Muscle of leg (tissue), 3 donors: ENCODE measurements at regions not wholly inside any gene's neighbourhood (a gene's known extent, or its start where the extent isn't known, plus 50 kb on each side); places are given as distances from the start of the nearest gene placed in this dataset.
"Not testable (repeated sequence)": the region's sequence is repeated elsewhere in the genome, so short reads cannot be mapped to it uniquely, and the experiment has no call there.

Source experiments
- DNase-seq: peaks from one replicate; pipeline ENCODE4 v3.0.0; 2013
- H3K27ac ChIP-seq: one replicate; pipeline ENCODE4 v1.5.1; 2013; ENCODE audit warnings: mild to moderate bottlenecking, low read length, control low read depth
- H3K27me3 ChIP-seq: one replicate; pipeline ENCODE4 v1.6.1; 2013; ENCODE audit warnings: low read length; ENCODE audit not compliant: control insufficient read depth, insufficient read depth
- H3K36me3 ChIP-seq: one replicate; pipeline ENCODE4 v1.6.1; 2013; ENCODE audit warnings: low read length; ENCODE audit not compliant: control insufficient read depth, insufficient read depth
- H3K4me1 ChIP-seq: one replicate; pipeline ENCODE4 v1.6.1; 2013; ENCODE audit warnings: low read length; ENCODE audit not compliant: control insufficient read depth, insufficient read depth
- H3K4me3 ChIP-seq: one replicate; pipeline ENCODE4 v1.5.1; 2013; ENCODE audit warnings: low read length, control low read depth
- H3K9me3 ChIP-seq: replicated peaks from 2 replicates; pipeline ENCODE4 v1.6.1; 2013; ENCODE audit warnings: low read depth, low read length; ENCODE audit not compliant: control insufficient read depth
- WGBS: methylation state at CpG from one replicate; pipeline ENCODE4 v1.1.5; 2013; ENCODE audit warnings: missing lambda C conversion rate; ENCODE audit not compliant: insufficient coverage; 5-methylcytosine and 5-hydroxymethylcytosine counted together

DNA sequence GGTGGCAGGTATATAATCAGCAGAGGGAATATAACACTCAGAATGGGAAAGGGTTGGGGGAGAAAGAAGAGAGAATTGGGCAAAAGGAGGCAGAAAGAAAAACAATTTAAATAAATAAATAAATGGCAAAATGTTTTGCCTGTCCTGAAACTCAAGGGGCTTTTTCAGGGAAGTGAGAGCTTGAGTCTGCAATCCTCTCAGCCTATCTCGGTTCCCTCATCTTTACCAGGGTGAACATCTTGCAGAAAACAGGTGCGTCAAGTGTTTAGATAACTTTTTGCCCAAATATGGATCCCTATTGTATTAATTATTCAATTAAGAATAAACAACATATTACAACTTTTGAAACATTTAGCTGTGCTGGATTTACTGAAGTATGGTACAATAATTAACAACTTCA is 343.0 kb upstream of the EDIL3 start:
- Histone ChIP-seq H3K9me3 (no peaks in the 10 kb centered on the region), H3K4me1 (no peaks in the 10 kb centered on the region), H3K27ac (no peak overlapping the region), H3K4me3 (no peak overlapping the region), H3K27me3 (no peaks in the 10 kb centered on the region), H3K36me3 (no peaks in the 10 kb centered on the region)
- no peak for DNase-seq
- no CpG with 5 or more reads among the region's 2 CpGs for WGBS

DNA sequence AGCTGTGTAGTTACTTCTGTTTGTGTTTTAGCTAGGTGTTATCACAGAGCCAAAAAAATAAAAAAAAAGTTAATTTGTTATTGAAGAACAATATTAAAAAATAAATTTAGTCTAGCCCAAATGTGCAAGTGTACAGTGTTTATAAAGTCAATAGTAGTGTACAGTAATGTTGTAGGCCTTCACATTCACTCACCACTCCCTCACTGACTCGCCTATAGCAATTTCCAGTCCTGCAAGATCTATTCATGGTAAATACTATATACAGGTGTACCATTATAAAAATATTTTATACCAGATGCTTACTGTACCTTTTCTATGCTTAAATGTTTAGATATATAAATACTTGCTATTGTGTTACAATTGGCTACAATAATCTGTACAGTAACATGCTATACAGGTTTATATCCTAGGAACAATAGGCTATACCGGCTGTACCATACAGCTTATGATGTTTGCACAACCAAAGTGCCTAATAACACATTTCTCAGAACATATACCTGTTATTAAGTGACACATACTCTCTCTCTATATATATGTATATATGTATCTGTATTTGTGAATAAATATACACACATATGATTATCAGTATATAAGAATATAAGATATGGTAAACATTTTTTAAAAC is 341.4 kb upstream of the EDIL3 start:
- Histone ChIP-seq H3K27ac (no peak overlapping the region), H3K4me3 (no peak overlapping the region), H3K4me1 (no peaks in the 10 kb centered on the region), H3K9me3 (no peaks in the 10 kb centered on the region), H3K36me3 (no peaks in the 10 kb centered on the region), H3K27me3 (no peaks in the 10 kb centered on the region)
- no peak for DNase-seq
- no CpG with 5 or more reads among the region's 2 CpGs for WGBS

GRCh38 chr5:84724683-84725082 is 340.0 kb upstream of the EDIL3 start:
- WGBS, result 40% methylated on average over 1 of the region's 1 CpG
- no peak for DNase-seq
- no peaks in the 10 kb centered on the region for H3K4me1 ChIP-seq

GRCh38 chr5:84724181-84724580 is 339.5 kb upstream of the EDIL3 start:
- no peak overlapping the region for H3K27ac ChIP-seq
- no peak for DNase-seq
- H3K4me1 ChIP-seq, result no peaks in the 10 kb centered on the region
- H3K9me3 ChIP-seq, result no peaks in the 10 kb centered on the region
- no peaks in the 10 kb centered on the region for H3K27me3 ChIP-seq
- WGBS, result no CpG with 5 or more reads among the region's 3 CpGs
- H3K36me3 ChIP-seq, result no peaks in the 10 kb centered on the region
- no peak overlapping the region for H3K4me3 ChIP-seq

More at GRCh38 chr5:84724683-84725082, 340.0 kb upstream of the EDIL3 start:
- no peaks in the 10 kb centered on the region for H3K27me3 ChIP-seq
- H3K36me3 ChIP-seq, result no peaks in the 10 kb centered on the region
- no peak overlapping the region for H3K27ac ChIP-seq
- no peak overlapping the region for H3K4me3 ChIP-seq
- no peaks in the 10 kb centered on the region for H3K9me3 ChIP-seq

DNA sequence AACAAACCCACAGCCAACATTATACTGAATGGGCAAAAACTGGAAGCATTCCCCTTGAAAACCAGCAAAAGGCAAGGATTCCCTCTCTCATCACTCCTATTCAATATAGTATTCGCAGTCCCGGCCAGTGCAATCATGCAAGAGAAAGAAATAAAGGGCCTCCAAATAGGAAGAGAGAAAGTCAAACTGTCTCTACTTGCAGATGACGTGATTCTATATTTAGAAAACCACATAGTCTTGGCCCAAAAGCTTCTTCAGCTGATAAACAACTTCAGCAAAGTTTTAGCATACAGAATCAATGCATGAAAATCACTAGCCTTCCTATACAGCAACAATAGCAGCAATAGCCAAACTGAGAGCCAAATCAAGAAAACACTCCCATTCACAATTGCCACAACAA is 333.7 kb upstream of the EDIL3 start:
- Histone ChIP-seq H3K9me3 (no peaks in the 10 kb centered on the region), H3K4me1 (no peaks in the 10 kb centered on the region), H3K27ac (no peak overlapping the region), H3K27me3 (no peaks in the 10 kb centered on the region), H3K4me3 (no peak overlapping the region), H3K36me3 (no peaks in the 10 kb centered on the region)
- no peak for DNase-seq
- WGBS, result no CpG with 5 or more reads among the region's 3 CpGs

- no peaks in the 10 kb centered on the region for H3K4me1 ChIP-seq
- no CpG with 5 or more reads among the region's 3 CpGs for WGBS
- H3K27ac ChIP-seq, result no peak overlapping the region
Measured at GRCh38 chr5:84715686-84716085, 331.0 kb upstream of the EDIL3 start.

DNA sequence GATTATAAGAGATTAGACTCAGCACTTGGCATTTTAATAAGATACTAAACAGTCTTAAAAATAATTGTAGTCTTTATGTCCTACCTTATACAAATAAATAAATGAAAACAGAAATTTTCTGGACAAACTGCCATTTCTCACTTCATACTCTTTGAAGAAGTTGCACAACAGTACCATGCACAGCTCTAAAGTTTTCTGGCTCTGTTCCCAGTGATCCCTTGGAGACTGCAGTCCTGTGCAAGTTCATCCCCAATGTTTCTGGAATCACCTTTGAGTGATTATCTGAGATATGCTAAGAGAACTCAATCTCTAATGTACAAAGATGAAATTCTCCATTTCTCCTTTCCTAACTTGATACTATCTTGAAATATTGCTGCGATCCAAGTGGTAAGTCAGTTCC is 330.4 kb upstream of the EDIL3 start:
- WGBS, result no CpG with 5 or more reads among the region's 1 CpG

More at GRCh38 chr5:84715686-84716085, 331.0 kb upstream of the EDIL3 start:
- H3K27me3 ChIP-seq, result no peaks in the 10 kb centered on the region
- no peak for DNase-seq
- no peaks in the 10 kb centered on the region for H3K36me3 ChIP-seq
- no peak overlapping the region for H3K4me3 ChIP-seq
- H3K9me3 ChIP-seq, result no peaks in the 10 kb centered on the region

GRCh38 chr5:84709075-84709474 is 324.4 kb upstream of the EDIL3 start:
- Histone ChIP-seq H3K27me3 (no peaks in the 10 kb centered on the region), H3K9me3 (no peaks in the 10 kb centered on the region), H3K4me3 (no peak overlapping the region), H3K36me3 (no peaks in the 10 kb centered on the region), H3K27ac (no peak overlapping the region), H3K4me1 (no peaks in the 10 kb centered on the region)
- no CpG with 5 or more reads among the region's 1 CpG for WGBS
- DNase-seq, result no peak

More for the DNA sequence above, 330.4 kb upstream of the EDIL3 start:
- Histone ChIP-seq H3K9me3 (no peaks in the 10 kb centered on the region), H3K27ac (no peak overlapping the region), H3K36me3 (no peaks in the 10 kb centered on the region), H3K27me3 (no peaks in the 10 kb centered on the region), H3K4me1 (no peaks in the 10 kb centered on the region), H3K4me3 (no peak overlapping the region)
- no peak for DNase-seq

- Histone ChIP-seq H3K27me3 (no peaks in the 10 kb centered on the region), H3K4me1 (no peaks in the 10 kb centered on the region), H3K9me3 (no peaks in the 10 kb centered on the region), H3K4me3 (no peak overlapping the region), H3K36me3 (no peaks in the 10 kb centered on the region), H3K27ac (no peak overlapping the region)
- 100% methylated on average over 1 of the region's 5 CpGs for WGBS
- no peak for DNase-seq
Measured at GRCh38 chr5:84706678-84707641, 322.3 kb upstream of the EDIL3 start.

DNA sequence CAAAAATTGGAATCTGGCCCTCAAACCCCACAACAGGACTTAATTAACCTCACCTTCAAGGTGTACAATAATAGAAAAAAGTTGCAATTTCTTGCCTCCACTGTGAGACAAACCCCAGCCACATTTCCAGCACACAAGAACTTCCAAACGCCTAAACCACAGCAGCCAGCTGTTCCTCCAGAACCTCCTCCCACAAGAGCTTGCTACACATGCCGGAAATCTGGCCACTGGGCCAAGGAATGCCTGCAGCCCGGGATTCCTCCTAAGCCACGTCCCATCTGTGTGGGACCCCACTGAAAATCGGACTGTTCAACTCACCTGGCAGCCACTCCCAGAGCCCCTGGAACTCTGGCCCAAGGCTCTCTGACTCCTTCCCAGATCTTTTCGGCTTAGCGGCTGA is 315.9 kb upstream of the EDIL3 start:
- not testable (repeated sequence) for H3K27ac ChIP-seq, H3K4me1 ChIP-seq, H3K36me3 ChIP-seq, H3K27me3 ChIP-seq, H3K4me3 ChIP-seq, H3K9me3 ChIP-seq, DNase-seq
- 50% methylated on average over 1 of the region's 7 CpGs for WGBS
